OCI-LY7 (cell line): ENCODE measurements at regions not wholly inside any gene's neighbourhood (a gene's known extent, or its start where the extent isn't known, plus 50 kb on each side); places are given as distances from the start of the nearest gene placed in this dataset.

Experiments used
- BruUV-seq: library from RNA; stranded (reverse); fragments of 400-500 nt; replicated peaks from 2 replicates; lab custom pipeline; 2021; lab: Mats Ljungman, UMichigan
- CTCF ChIA-PET: fragments of 300-600 bp; sonication (Branson Sonifier 250); formaldehyde crosslinking; loops from one replicate; lab custom pipeline; 2022; ENCODE audit warnings: antibody characterized with exemption; ENCODE audit not compliant: unreplicated experiment; lab: Charles Lee
- POLR2A ChIA-PET: fragments of 300-600 bp; sonication (Branson Sonifier 250); formaldehyde crosslinking; loops from one replicate; lab custom pipeline; 2022; ENCODE audit warnings: antibody characterized with exemption; lab: Charles Lee
- DNase-seq: peaks from one replicate; pipeline ENCODE4 v3.0.0-alpha.2; 2015; ENCODE audit warnings: low spot score
- H2AFZ ChIP-seq: fragments of 200-600 bp; sonication (generic), shearing (Covaris generic); 2 replicates; pipeline ENCODE4 v1.6.1; 2014; ENCODE audit warnings: mild to moderate bottlenecking, antibody characterized with exemption, low read length, moderate library complexity
- H3K27ac ChIP-seq: fragments of 200-600 bp; sonication (generic); 2 replicates; pipeline ENCODE4 v1.5.1; 2014; ENCODE audit warnings: mixed run types, low read depth, mild to moderate bottlenecking, moderate library complexity, low read length, inconsistent platforms; ENCODE audit not compliant: poor library complexity, severe bottlenecking
- H3K36me3 ChIP-seq: fragments of 200-600 bp; sonication (generic); 2 replicates; pipeline ENCODE4 v1.6.1; 2014; ENCODE audit warnings: mild to moderate bottlenecking, antibody characterized with exemption, low read length, moderate library complexity, mixed read lengths; ENCODE audit not compliant: insufficient read depth
- H3K4me1 ChIP-seq: fragments of 200-600 bp; sonication (generic); 2 replicates; pipeline ENCODE4 v1.5.1; 2014; ENCODE audit warnings: mild to moderate bottlenecking, low read length; ENCODE audit not compliant: insufficient read depth, poor library complexity, severe bottlenecking
- H3K4me2 ChIP-seq: fragments of 200-600 bp; sonication (generic); 2 replicates; pipeline ENCODE4 v1.6.1; 2014; ENCODE audit warnings: mild to moderate bottlenecking, low read length
- H3K4me3 ChIP-seq: fragments of 200-600 bp; sonication (generic); 2 replicates; pipeline ENCODE4 v1.5.1; 2014; ENCODE audit warnings: mild to moderate bottlenecking, low read depth, low read length; ENCODE audit not compliant: poor library complexity, severe bottlenecking
- H3K79me2 ChIP-seq: fragments of 200-600 bp; sonication (generic); 2 replicates; pipeline ENCODE4 v1.6.1; 2016; ENCODE audit warnings: low read depth, mild to moderate bottlenecking, low read length, moderate library complexity, mixed read lengths; ENCODE audit not compliant: insufficient read depth
- H3K9me2 ChIP-seq: fragments of 200-600 bp; sonication (generic); 2 replicates; pipeline ENCODE4 v1.6.1; 2016; ENCODE audit warnings: mild to moderate bottlenecking, low read length, mixed read lengths; ENCODE audit not compliant: insufficient read depth
- H3K9me3 ChIP-seq: fragments of 200-600 bp; sonication (generic); 2 replicates; pipeline ENCODE4 v1.6.1; 2014; ENCODE audit warnings: mild to moderate bottlenecking, mixed run types, low read length, mixed read lengths
- H4K20me1 ChIP-seq: fragments of 200-600 bp; sonication (generic); 2 replicates; pipeline ENCODE4 v1.6.1; 2014; ENCODE audit warnings: mild to moderate bottlenecking, antibody characterized with exemption, low read length, moderate library complexity, mixed read lengths; ENCODE audit not compliant: insufficient read depth
- CTCF ChIP-seq: fragments of 200-600 bp; sonication (generic); conservative IDR thresholded peaks from 2 replicates; pipeline ENCODE4 v1.5.1; 2014; ENCODE audit warnings: mild to moderate bottlenecking, antibody characterized with exemption, low read length, moderate library complexity, mixed read lengths
- EZH2phosphoT487 ChIP-seq: fragments of 200-600 bp; sonication (generic); IDR thresholded peaks from 2 replicates; pipeline ENCODE4 v1.6.1; 2018; ENCODE audit warnings: low read depth, borderline replicate concordance, mild to moderate bottlenecking, mixed run types, antibody characterized with exemption, low read length, moderate library complexity, mixed read lengths
- intact Hi-C: fragments of 100-400 bp; cut with micrococcal nuclease; formaldehyde crosslinking; loops from one replicate; pipeline ENCODE4 v1.10.0; 2022; ENCODE audit not compliant: unreplicated experiment

DNA sequence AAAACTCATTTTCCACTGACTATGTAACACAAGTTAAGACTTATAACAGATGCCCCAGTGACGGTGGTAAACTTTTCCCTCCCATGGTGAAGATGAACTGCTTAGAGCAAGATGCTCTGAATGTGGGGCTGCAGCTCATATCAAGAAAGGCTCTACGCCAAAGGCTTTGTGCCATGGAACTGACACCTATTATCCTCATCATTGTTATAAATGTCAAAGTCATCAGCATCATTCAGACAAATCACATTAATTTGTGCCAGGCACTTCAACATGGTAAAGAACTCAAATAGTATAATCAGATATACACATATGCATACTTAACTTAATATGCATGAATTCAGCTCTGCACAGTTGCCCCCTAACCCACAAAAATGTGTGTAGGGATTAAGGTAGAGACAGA lies 305.9 kb upstream of the ATP10B start:
- Histone ChIP-seq H4K20me1 (no peaks in the 10 kb centered on the region), H3K9me3 (no peaks in the 10 kb centered on the region), H3K36me3 (no peaks in the 10 kb centered on the region), H3K4me1 (no peaks in the 10 kb centered on the region), H3K27ac (no peak overlapping the region), H3K4me3 (no peak overlapping the region), H3K79me2 (no peaks in the 10 kb centered on the region), H3K4me2 (no peak overlapping the region), H2AFZ (no peak overlapping the region), H3K9me2 (no peaks in the 10 kb centered on the region)
- no peak for DNase-seq
- ChIA-PET POLR2A (interaction anchor here (0.7 to 0.8 kb wide), 2 partner anchors 15 to 18 kb away, joined by 5 to 6 read pairs; no protein-coding TSS in a partner anchor), CTCF (no interaction called here)
- intact Hi-C loops = no loop called here
- TF ChIP-seq CTCF (no peak), EZH2phosphoT487 (no peak)
- no TSS peak for BruUV-seq

GRCh38 chr5:161155451-161155850 lies 303.4 kb upstream of the ATP10B start:
- no TSS peak for BruUV-seq
- no peaks in the 10 kb centered on the region for H3K36me3 ChIP-seq
- no peak overlapping the region for H3K4me2 ChIP-seq
- intact Hi-C loops = no loop called here
- no peak overlapping the region for H3K4me3 ChIP-seq
- no peaks in the 10 kb centered on the region for H3K79me2 ChIP-seq
- no peak for DNase-seq
- H3K9me3 ChIP-seq = no peaks in the 10 kb centered on the region
- H2AFZ ChIP-seq = no peak overlapping the region
- ChIA-PET CTCF (no interaction called here), POLR2A (interaction anchor here (0.8 kb wide), 1 partner anchor 731 kb away, joined by 3 read pairs; no protein-coding TSS in a partner anchor)
- no peak overlapping the region for H3K27ac ChIP-seq
- no peaks in the 10 kb centered on the region for H3K4me1 ChIP-seq
- H4K20me1 ChIP-seq = no peaks in the 10 kb centered on the region
- no peaks in the 10 kb centered on the region for H3K9me2 ChIP-seq
- TF ChIP-seq EZH2phosphoT487 (no peak), CTCF (no peak)

DNA sequence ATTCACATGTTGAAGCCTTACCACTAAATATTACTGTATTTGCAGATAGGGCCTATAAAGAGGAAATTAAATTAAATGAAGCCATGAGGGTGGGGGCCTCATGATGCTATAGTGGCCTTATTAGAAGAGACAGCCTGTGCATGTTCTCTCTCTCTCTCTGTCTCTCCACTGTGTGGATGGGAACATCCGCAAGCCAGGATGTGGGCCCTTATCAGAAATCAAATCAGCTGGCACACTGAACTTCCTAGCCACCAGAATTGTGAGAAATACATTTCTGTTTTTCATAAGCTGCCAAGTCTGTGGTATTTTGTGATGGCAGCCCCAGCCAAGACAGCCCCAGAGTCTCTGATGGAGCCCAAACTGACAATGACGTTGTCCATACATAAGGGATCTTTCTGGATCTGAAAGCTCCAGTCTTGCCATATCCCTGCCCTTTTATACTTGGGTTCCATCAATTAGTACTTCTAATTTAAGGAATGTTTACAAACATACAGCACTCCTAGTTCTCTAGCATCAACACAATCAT lies 300.5 kb upstream of the ATP10B start:
- H3K79me2 ChIP-seq = no peaks in the 10 kb centered on the region
- no peaks in the 10 kb centered on the region for H3K36me3 ChIP-seq
- no peaks in the 10 kb centered on the region for H4K20me1 ChIP-seq
- H3K4me1 ChIP-seq = no peaks in the 10 kb centered on the region
- H3K27ac ChIP-seq = no peak overlapping the region
- intact Hi-C loops = no loop called here
- no peak for TF ChIP-seq CTCF
- TF ChIP-seq EZH2phosphoT487 = no peak
- BruUV-seq = no TSS peak
- no peaks in the 10 kb centered on the region for H3K9me2 ChIP-seq
- no peak overlapping the region for H2AFZ ChIP-seq
- no peak for DNase-seq
- ChIA-PET CTCF (no interaction called here), POLR2A (interaction anchor here (1.0 kb wide), 1 partner anchor 12 kb away, joined by 3 read pairs; no protein-coding TSS in a partner anchor)
- no peak overlapping the region for H3K4me2 ChIP-seq
- no peak overlapping the region for H3K4me3 ChIP-seq
- no peaks in the 10 kb centered on the region for H3K9me3 ChIP-seq
